HUES48 (cell line): ENCODE measurements at regions not wholly inside any gene's neighbourhood (a gene's known extent, or its start where the extent isn't known, plus 50 kb on each side); places are given as distances from the start of the nearest gene placed in this dataset.

Source experiments
- H3K27ac ChIP-seq: one replicate; pipeline ENCODE4 v1.7.0; 2013; ENCODE audit warnings: low read depth, low read length, inconsistent platforms
- H3K27me3 ChIP-seq: 2 replicates; pipeline ENCODE4 v1.6.1; 2013; ENCODE audit warnings: mild to moderate bottlenecking, low read length; ENCODE audit not compliant: control insufficient read depth, insufficient read depth
- H3K36me3 ChIP-seq: 2 replicates; pipeline ENCODE4 v1.6.1; 2013; ENCODE audit warnings: low read length; ENCODE audit not compliant: control insufficient read depth, insufficient read depth
- H3K4me1 ChIP-seq: 2 replicates; pipeline ENCODE4 v1.6.1; 2013; ENCODE audit warnings: mild to moderate bottlenecking, low read length; ENCODE audit not compliant: control insufficient read depth, insufficient read depth
- H3K4me3 ChIP-seq: 2 replicates; pipeline ENCODE4 v1.5.1; 2013; ENCODE audit warnings: mild to moderate bottlenecking, low read depth, low read length
- H3K9ac ChIP-seq: 2 replicates; pipeline ENCODE4 v1.6.1; 2013; ENCODE audit warnings: mild to moderate bottlenecking, low read depth, low read length, moderate library complexity
- H3K9me3 ChIP-seq: 2 replicates; pipeline ENCODE4 v1.6.1; 2013; ENCODE audit warnings: low read length; ENCODE audit not compliant: control insufficient read depth, insufficient read depth

GRCh38 chr2:8456151-8457091, 225.4 kb upstream of the ID2 start:
- Histone ChIP-seq H3K4me1 (peaks cover 8% of the 10 kb centered on the region), H3K9ac (no peak overlapping the region), H3K9me3 (no peaks in the 10 kb centered on the region), H3K27me3 (peaks cover 10% of the 10 kb centered on the region), H3K4me3 (no peak overlapping the region), H3K36me3 (no peaks in the 10 kb centered on the region), H3K27ac (no peak overlapping the region)

GRCh38 chr2:8457092-8457481, 224.8 kb upstream of the ID2 start:
- Histone ChIP-seq H3K9ac (no peak overlapping the region), H3K4me1 (peaks cover 8% of the 10 kb centered on the region), H3K27ac (no peak overlapping the region), H3K9me3 (no peaks in the 10 kb centered on the region), H3K36me3 (no peaks in the 10 kb centered on the region), H3K4me3 (peak overlapping the region; percentile 39), H3K27me3 (peaks cover 10% of the 10 kb centered on the region)

- no peaks in the 10 kb centered on the region for H3K9me3 ChIP-seq
- peaks cover 8% of the 10 kb centered on the region for H3K4me1 ChIP-seq
- peaks cover 10% of the 10 kb centered on the region for H3K27me3 ChIP-seq
- no peaks in the 10 kb centered on the region for H3K36me3 ChIP-seq
- no peak overlapping the region for H3K27ac ChIP-seq
- peak overlapping the region; percentile 39 for H3K4me3 ChIP-seq
- H3K9ac ChIP-seq, result no peak overlapping the region
These were observed 224.0 kb upstream of the ID2 start for GRCh38 chr2:8457699-8458502.

GRCh38 chr2:8458503-8459459, 223.1 kb upstream of the ID2 start:
- no peak overlapping the region for H3K4me3 ChIP-seq
- H3K4me1 ChIP-seq, result peaks cover 8% of the 10 kb centered on the region
- H3K9me3 ChIP-seq, result no peaks in the 10 kb centered on the region
- peaks cover 10% of the 10 kb centered on the region for H3K27me3 ChIP-seq
- no peaks in the 10 kb centered on the region for H3K36me3 ChIP-seq
- H3K9ac ChIP-seq, result no peak overlapping the region
- no peak overlapping the region for H3K27ac ChIP-seq

- Histone ChIP-seq H3K9ac (no peak overlapping the region), H3K9me3 (no peaks in the 10 kb centered on the region), H3K36me3 (no peaks in the 10 kb centered on the region), H3K27me3 (peaks cover 10% of the 10 kb centered on the region), H3K4me3 (no peak overlapping the region), H3K27ac (no peak overlapping the region), H3K4me1 (peaks cover 8% of the 10 kb centered on the region)
These were observed 222.4 kb upstream of the ID2 start for GRCh38 chr2:8459474-8459873.

GRCh38 chr2:8461341-8461740, 220.5 kb upstream of the ID2 start:
- Histone ChIP-seq H3K4me3 (no peak overlapping the region), H3K27me3 (peaks cover 10% of the 10 kb centered on the region), H3K9me3 (no peaks in the 10 kb centered on the region), H3K27ac (no peak overlapping the region), H3K9ac (no peak overlapping the region), H3K4me1 (peaks cover 8% of the 10 kb centered on the region), H3K36me3 (no peaks in the 10 kb centered on the region)

- peaks cover 8% of the 10 kb centered on the region for H3K4me1 ChIP-seq
- H3K4me3 ChIP-seq, result no peak overlapping the region
- H3K9ac ChIP-seq, result no peak overlapping the region
- H3K27ac ChIP-seq, result no peak overlapping the region
- H3K27me3 ChIP-seq, result peaks cover 10% of the 10 kb centered on the region
- H3K36me3 ChIP-seq, result no peaks in the 10 kb centered on the region
- no peaks in the 10 kb centered on the region for H3K9me3 ChIP-seq
These were observed 219.6 kb upstream of the ID2 start for GRCh38 chr2:8462280-8462679.

GRCh38 chr2:8462899-8463648, 218.8 kb upstream of the ID2 start:
- H3K9me3 ChIP-seq, result no peaks in the 10 kb centered on the region
- H3K27ac ChIP-seq, result no peak overlapping the region
- H3K9ac ChIP-seq, result no peak overlapping the region
- H3K4me3 ChIP-seq, result no peak overlapping the region
- peaks cover 4% of the 10 kb centered on the region; the same call in 1 of the 2 replicates for H3K27me3 ChIP-seq
- no peaks in the 10 kb centered on the region for H3K36me3 ChIP-seq
- peaks cover 3% of the 10 kb centered on the region for H3K4me1 ChIP-seq

GRCh38 chr2:8465560-8465959, 216.3 kb upstream of the ID2 start:
- no peaks in the 10 kb centered on the region for H3K27me3 ChIP-seq
- H3K9ac ChIP-seq, result no peak overlapping the region
- no peak overlapping the region for H3K4me3 ChIP-seq
- no peaks in the 10 kb centered on the region for H3K9me3 ChIP-seq
- no peaks in the 10 kb centered on the region for H3K4me1 ChIP-seq
- no peak overlapping the region for H3K27ac ChIP-seq
- no peaks in the 10 kb centered on the region for H3K36me3 ChIP-seq
